H1 (cell line): ENCODE measurements at regions not wholly inside any gene's neighbourhood (a gene's known extent, or its start where the extent isn't known, plus 50 kb on each side); places are given as distances from the start of the nearest gene placed in this dataset.

Source experiments
- CTCF ChIA-PET: fragments of 300-600 bp; sonication (Branson Sonifier 250); formaldehyde crosslinking; loops from one replicate; lab custom pipeline; 2021; ENCODE audit not compliant: partially characterized antibody; lab: Charles Lee
- POLR2A ChIA-PET: fragments of 300-600 bp; sonication (Branson Sonifier 250); formaldehyde crosslinking; loops from one replicate; lab custom pipeline; 2021; ENCODE audit warnings: inconsistent platforms; ENCODE audit not compliant: partially characterized antibody; lab: Charles Lee
- DNase-seq, 2 experiments: peaks; one replicate each; pipeline versions ENCODE4 v3.0.0 to v3.0.0-alpha.2; 2010 to 2022; ENCODE audit warnings: low spot score in 2 of 2, low read depth in 1 of 2, mixed read lengths in 1 of 2
- FAIRE-seq: peaks from 2 replicates; lab custom pipeline; 2011; peaks lifted over from hg19 to GRCh38; lab: Jason Lieb, UNC
- H2AFZ ChIP-seq: 2 replicates; pipeline ENCODE4 v1.8.1; 2012; ENCODE audit warnings: low read length, inconsistent platforms
- H2AK5ac ChIP-seq: 2 replicates; pipeline ENCODE4 v1.6.1; 2013; ENCODE audit warnings: low read depth, low read length
- H2BK120ac ChIP-seq: replicated peaks from 2 replicates; pipeline ENCODE3; 2013; ENCODE audit warnings: low read depth, low read length, inconsistent platforms
- H2BK12ac ChIP-seq: 2 replicates; pipeline ENCODE4 v1.6.1; 2013; ENCODE audit warnings: low read depth, low read length
- H2BK15ac ChIP-seq: 2 replicates; pipeline ENCODE4 v1.6.1; 2013; ENCODE audit warnings: low read length
- H2BK20ac ChIP-seq: 2 replicates; pipeline ENCODE4 v1.6.1; 2013; ENCODE audit warnings: low read length
- H2BK5ac ChIP-seq: 2 replicates; pipeline ENCODE4 v1.6.1; 2013; ENCODE audit warnings: low read depth, low read length
- H3K14ac ChIP-seq: 2 replicates; pipeline ENCODE4 v1.6.1; 2013; ENCODE audit warnings: inconsistent platforms; ENCODE audit not compliant: insufficient read length
- H3K18ac ChIP-seq: 2 replicates; pipeline ENCODE4 v1.6.1; 2013; ENCODE audit warnings: low read length; ENCODE audit errors: extremely low read depth
- H3K23ac ChIP-seq: 2 replicates; pipeline ENCODE4 v1.6.1; 2013; ENCODE audit warnings: inconsistent platforms; ENCODE audit not compliant: insufficient read length
- H3K23me2 ChIP-seq: 2 replicates; pipeline ENCODE4 v1.6.1; 2013; ENCODE audit warnings: low read depth, low read length
- H3K27ac ChIP-seq: 2 replicates; pipeline ENCODE4 v1.6.1; 2011; ENCODE audit warnings: low read depth, low read length, inconsistent platforms
- H3K27me3 ChIP-seq, 4 experiments: replicated peaks in 1 of 4; 1 replicate in 1 of 4; 2 replicates in 3 of 4; pipeline versions ENCODE4 v1.6.1 to v1.8.1; 2011 to 2013; ENCODE audit warnings: low read length in 3 of 4, mild to moderate bottlenecking in 3 of 4, inconsistent platforms in 2 of 4, mixed read lengths in 2 of 4, moderate library complexity in 1 of 4; ENCODE audit not compliant: control insufficient read depth in 3 of 4, insufficient read depth in 3 of 4; ENCODE audit errors: extremely low read depth in 1 of 4
- H3K36me3 ChIP-seq, 4 experiments: 2 replicates each; pipeline versions ENCODE4 v1.6.1 to v1.8.1; 2011 to 2013; ENCODE audit warnings: mild to moderate bottlenecking in 4 of 4, low read length in 3 of 4, moderate library complexity in 2 of 4, control low read depth in 1 of 4, inconsistent platforms in 1 of 4; ENCODE audit not compliant: insufficient read depth in 4 of 4, control insufficient read depth in 2 of 4
- H3K4ac ChIP-seq: replicated peaks from 2 replicates; pipeline ENCODE3; 2013; ENCODE audit warnings: low read length, low read depth, mixed read lengths, inconsistent platforms; ENCODE audit not compliant: insufficient read length
- H3K4me1 ChIP-seq, 4 experiments: replicated peaks in 1 of 4; 1 replicate in 1 of 4; 2 replicates in 3 of 4; pipeline versions ENCODE4 v1.6.1 to v1.8.1; 2011 to 2013; ENCODE audit warnings: low read length in 3 of 4, inconsistent platforms in 2 of 4, mixed read lengths in 1 of 4; ENCODE audit not compliant: insufficient read depth in 4 of 4, control insufficient read depth in 3 of 4
- H3K4me2 ChIP-seq, 2 experiments: 2 replicates each; pipeline versions ENCODE4 v1.6.1 to v1.8.1; 2011 to 2013; ENCODE audit warnings: low read depth in 2 of 2, low read length in 2 of 2, control low read depth in 1 of 2, inconsistent platforms in 1 of 2, mild to moderate bottlenecking in 1 of 2; ENCODE audit not compliant: insufficient read depth in 1 of 2
- H3K4me3 ChIP-seq, 4 experiments: fragments of 200-600, 300-600 bp in 1 of 4; sonication (generic), shearing (Covaris generic), sonication (Bioruptor Twin) in 1 of 4; 2 replicates each; pipeline versions ENCODE4 v1.5.1 to v1.8.1; 2011 to 2016; ENCODE audit warnings: low read length in 4 of 4, low read depth in 3 of 4, control low read depth in 2 of 4, inconsistent platforms in 2 of 4, mild to moderate bottlenecking in 2 of 4, mixed read lengths in 1 of 4, moderate library complexity in 1 of 4; ENCODE audit not compliant: insufficient read depth in 2 of 4; ENCODE audit errors: extremely low read depth in 1 of 4
- H3K56ac ChIP-seq: replicated peaks from 2 replicates; pipeline ENCODE3; 2013; ENCODE audit warnings: low read depth, mild to moderate bottlenecking, mixed read lengths, low read length, inconsistent platforms; ENCODE audit not compliant: insufficient read length
- H3K79me1 ChIP-seq: 2 replicates; pipeline ENCODE4 v1.6.1; 2013; ENCODE audit warnings: low read depth, low read length, control low read depth
- H3K79me2 ChIP-seq, 2 experiments: 2 replicates each; pipeline versions ENCODE4 v1.6.1 to v1.8.1; 2012 to 2013; ENCODE audit warnings: low read length in 2 of 2, mild to moderate bottlenecking in 2 of 2, inconsistent platforms in 1 of 2; ENCODE audit not compliant: insufficient read depth in 2 of 2, control insufficient read depth in 1 of 2
- H3K9ac ChIP-seq, 4 experiments: replicated peaks in 1 of 4; 1 replicate in 1 of 4; 2 replicates in 3 of 4; pipeline versions ENCODE4 v1.6.1 to v1.8.1; 2011 to 2013; ENCODE audit warnings: low read depth in 3 of 4, low read length in 3 of 4, control low read depth in 2 of 4, mild to moderate bottlenecking in 2 of 4, moderate library complexity in 2 of 4, inconsistent platforms in 1 of 4; ENCODE audit errors: extremely low read depth in 1 of 4
- H3K9me3 ChIP-seq, 2 experiments: 2 replicates each; pipeline versions ENCODE4 v1.6.1 to v1.8.1; 2012 to 2013; ENCODE audit warnings: mild to moderate bottlenecking in 2 of 2, moderate library complexity in 2 of 2, control low read depth in 1 of 2, inconsistent platforms in 1 of 2, low read depth in 1 of 2, low read length in 1 of 2, mixed read lengths in 1 of 2; ENCODE audit not compliant: insufficient read depth in 2 of 2
- H4K20me1 ChIP-seq, 2 experiments: replicated peaks in 1 of 2; 2 replicates each; pipeline versions ENCODE3 to v1.8.1; 2011 to 2013; ENCODE audit warnings: inconsistent platforms in 2 of 2, low read length in 2 of 2, mild to moderate bottlenecking in 1 of 2; ENCODE audit not compliant: insufficient read depth in 2 of 2, control insufficient read depth in 1 of 2
- H4K5ac ChIP-seq: 2 replicates; pipeline ENCODE4 v1.6.1; 2013; ENCODE audit warnings: low read length, low read depth, mixed read lengths, inconsistent platforms; ENCODE audit not compliant: insufficient read length
- H4K8ac ChIP-seq: 2 replicates; pipeline ENCODE4 v1.8.0; 2013; ENCODE audit warnings: mild to moderate bottlenecking, moderate library complexity, low read length, inconsistent platforms; ENCODE audit not compliant: insufficient read depth; ENCODE audit errors: extremely low read depth
- H4K91ac ChIP-seq: replicated peaks from 2 replicates; pipeline ENCODE3; 2013; ENCODE audit warnings: low read length, mixed read lengths, inconsistent platforms; ENCODE audit not compliant: insufficient read length
- CHD1 ChIP-seq: IDR thresholded peaks from 2 replicates; pipeline ENCODE4 v1.6.1; 2012; ENCODE audit warnings: low read depth, low read length, improper control_type of control experiment
- RAD21 ChIP-seq, 2 experiments: IDR thresholded peaks in 1 of 2; conservative IDR thresholded peaks in 1 of 2; 2 replicates each; pipeline ENCODE4 v1.6.1; 2011; ENCODE audit warnings: low read depth in 2 of 2, low read length in 2 of 2, improper control_type of control experiment in 1 of 2, inconsistent platforms in 1 of 2, mild to moderate bottlenecking in 1 of 2, moderate library complexity in 1 of 2
- WGBS, 2 experiments: shearing (Covaris generic) in 1 of 2; methylation state at CpG; one replicate each; pipeline versions ENCODE4 v1.1.6 to v1.1.7; 2013 to 2015; ENCODE audit warnings: low lambda C conversion rate in 2 of 2, mixed read lengths in 2 of 2, inconsistent platforms in 1 of 2, low coverage in 1 of 2, missing lambda C conversion rate in 1 of 2; ENCODE audit not compliant: insufficient replicate concordance in 2 of 2, insufficient coverage in 1 of 2, insufficient read length in 1 of 2; ENCODE audit errors: extremely low coverage in 1 of 2, missing lambda C conversion rate in 1 of 2; 5-methylcytosine and 5-hydroxymethylcytosine counted together

GRCh38 chr12:116401565-116401964, 124.1 kb upstream of the MED13L start:
- FAIRE-seq, result no peak

More at GRCh38 chr12:116401565-116401964, 124.1 kb upstream of the MED13L start:
- H2BK20ac ChIP-seq, result no peak overlapping the region
- no peak overlapping the region for H4K5ac ChIP-seq
- CTCF ChIA-PET, result interaction anchor here (1.2 kb wide), 1 partner anchor 199 kb away, joined by 3 read pairs; no protein-coding TSS in a partner anchor
- no peak overlapping the region for H3K14ac ChIP-seq
- H4K20me1 ChIP-seq, result no peaks in the 10 kb centered on the region
- H3K18ac ChIP-seq, result no peak overlapping the region
- no peaks in the 10 kb centered on the region for H3K27me3 ChIP-seq
- H3K23me2 ChIP-seq, result no peaks in the 10 kb centered on the region
- H3K79me1 ChIP-seq, result no peaks in the 10 kb centered on the region
- H3K27ac ChIP-seq, result no peak overlapping the region
- WGBS, 2 experiments, result 87% methylated on average over 3 of the region's 3 CpGs; no CpG with 5 or more reads in 1 of the 2 experiments
- no peak overlapping the region for H3K9ac ChIP-seq
- TF ChIP-seq CHD1 (no peak), RAD21 (IDR thresholded peaks at IDR 0.05 in 1 of 2, conservative IDR thresholded peaks at IDR 0.05 in 1 of 2; ENCODE audit: low read depth in 2 of 2, low read length in 2 of 2) (no peak)
- TF ChIP-seq, all 59 proteins: peak for 0
- H4K91ac ChIP-seq, result no peak overlapping the region
- H3K9me3 ChIP-seq, result no peaks in the 10 kb centered on the region
- no peak overlapping the region for H3K23ac ChIP-seq
- no peak overlapping the region for H4K8ac ChIP-seq
- H3K4me3 ChIP-seq, result no peak overlapping the region
- POLR2A ChIA-PET, result no interaction called here
- no peak overlapping the region for H2BK5ac ChIP-seq
- DNase-seq, result no peak
- H3K4ac ChIP-seq, result no peak overlapping the region
- H3K36me3 ChIP-seq, result no peaks in the 10 kb centered on the region; a peak in 1 of 8 replicates
- no peak overlapping the region for H2BK15ac ChIP-seq
- H3K56ac ChIP-seq, result no peak overlapping the region
- no peak overlapping the region for H2AFZ ChIP-seq
- no peak overlapping the region for H2BK120ac ChIP-seq
- no peak overlapping the region for H2AK5ac ChIP-seq
- no peak overlapping the region for H2BK12ac ChIP-seq
- H3K4me2 ChIP-seq, result no peak overlapping the region
- no peaks in the 10 kb centered on the region for H3K4me1 ChIP-seq
- H3K79me2 ChIP-seq, result no peaks in the 10 kb centered on the region
